GM12878 (cell line): ENCODE measurements at regions not wholly inside any gene's neighbourhood (a gene's known extent, or its start where the extent isn't known, plus 50 kb on each side); places are given as distances from the start of the nearest gene placed in this dataset.
"Not testable (repeated sequence)": the region's sequence is repeated elsewhere in the genome, so short reads cannot be mapped to it uniquely, and the experiment has no call there.

Experiments
- ATAC-seq: fragments of 200-7000 bp; cut with Tn5 transposase; 3 replicates; pipeline ENCODE4 v1.9.1; 2020; ENCODE audit warnings: mild to moderate bottlenecking, moderate library complexity
- BruUV-seq: library from RNA; stranded (reverse); fragments of 400-500 nt; replicated peaks from 2 replicates; lab custom pipeline; 2021; lab: Mats Ljungman, UMichigan
- CTCF ChIA-PET: fragments of 300-600 bp; sonication (Branson Sonifier 250); formaldehyde crosslinking; extraction: SDS; loops from one replicate; lab custom pipeline; 2021; ENCODE audit warnings: inconsistent platforms; lab: Yijun Ruan, JAX
- POLR2A ChIA-PET: fragments of 350-600 bp; formaldehyde crosslinking; extraction: SDS; loops from one replicate; lab custom pipeline; 2021; ENCODE audit warnings: inconsistent platforms; lab: Charles Lee
- RAD21 ChIA-PET: fragments of 300-600 bp; sonication (Branson Sonifier 250); formaldehyde crosslinking; loops from one replicate; lab custom pipeline; 2023; ENCODE audit warnings: antibody characterized with exemption; ENCODE audit not compliant: unreplicated experiment; lab: Charles Lee
- SMC1A ChIA-PET: fragments of 300-600 bp; sonication (Branson Sonifier 250); formaldehyde crosslinking; loops from one replicate; lab custom pipeline; 2023; ENCODE audit not compliant: unreplicated experiment, uncharacterized antibody; lab: Charles Lee
- DNase-seq: peaks from one replicate; pipeline ENCODE4 v3.0.0-alpha.2; 2011; ENCODE audit warnings: low read depth, low spot score
- FAIRE-seq: peaks from 3 replicates; lab custom pipeline; 2011; peaks lifted over from hg19 to GRCh38; lab: Jason Lieb, UNC
- H2AFZ ChIP-seq: 2 replicates; pipeline ENCODE4 v1.6.0; 2011; ENCODE audit warnings: low read depth, low read length, control low read depth; ENCODE audit not compliant: control insufficient read depth
- H3K27ac ChIP-seq: 2 replicates; pipeline ENCODE4 v1.5.1; 2011; ENCODE audit warnings: control low read depth; ENCODE audit not compliant: control insufficient read depth, insufficient read depth
- H3K27me3 ChIP-seq, 2 experiments: replicated peaks in 1 of 2; 2 replicates each; pipeline versions ENCODE4 v1.6.0 to v1.6.1; 2011; ENCODE audit warnings: low read length in 1 of 2; ENCODE audit not compliant: control insufficient read depth in 2 of 2, insufficient read depth in 2 of 2
- H3K36me3 ChIP-seq, 2 experiments: 2 replicates each; pipeline ENCODE4 v1.5.1; 2011; ENCODE audit warnings: low read length in 1 of 2; ENCODE audit not compliant: control insufficient read depth in 2 of 2, insufficient read depth in 2 of 2
- H3K4me1 ChIP-seq: 2 replicates; pipeline ENCODE4 v1.6.1; 2011; ENCODE audit warnings: mild to moderate bottlenecking, low read length, moderate library complexity, mixed read lengths; ENCODE audit not compliant: control insufficient read depth, insufficient read depth
- H3K4me2 ChIP-seq: 2 replicates; pipeline ENCODE4 v1.6.0; 2011; ENCODE audit warnings: control low read depth; ENCODE audit not compliant: control insufficient read depth, insufficient read depth
- H3K4me3 ChIP-seq: fragments of 200-600 bp; sonication (generic); 2 replicates; pipeline ENCODE4 v1.5.1; 2016
- H3K79me2 ChIP-seq: 2 replicates; pipeline ENCODE4 v1.6.0; 2011; ENCODE audit warnings: low read length; ENCODE audit not compliant: control insufficient read depth, insufficient read depth
- H3K9ac ChIP-seq: 2 replicates; pipeline ENCODE4 v1.8.0; 2011; ENCODE audit warnings: low read length, control low read depth, mixed read lengths; ENCODE audit not compliant: control insufficient read depth, insufficient read depth
- H3K9me3 ChIP-seq: replicated peaks from 3 replicates; pipeline ENCODE4 v1.5.1; 2011; ENCODE audit warnings: mild to moderate bottlenecking, low read length; ENCODE audit not compliant: control insufficient read depth, insufficient read depth
- H4K20me1 ChIP-seq: 2 replicates; pipeline ENCODE4 v1.6.0; 2011; ENCODE audit not compliant: control insufficient read depth, insufficient read depth
- WGBS: methylation state at CpG from one replicate; pipeline ENCODE4 v1.1.6; 2016; ENCODE audit warnings: low lambda C conversion rate; ENCODE audit not compliant: insufficient replicate concordance, insufficient coverage; ENCODE audit errors: missing lambda C conversion rate; 5-methylcytosine and 5-hydroxymethylcytosine counted together
- in situ Hi-C: fragments of 300-500 bp; cut with MboI; formaldehyde crosslinking; loops from 9 replicates; pipeline ENCODE4 v1.14.3; 2018; ENCODE audit warnings: mixed read lengths
- intact Hi-C: fragments of 100-400 bp; cut with micrococcal nuclease; formaldehyde crosslinking; loops from one replicate; pipeline ENCODE4 v1.14.2; 2022; ENCODE audit not compliant: unreplicated experiment

DNA sequence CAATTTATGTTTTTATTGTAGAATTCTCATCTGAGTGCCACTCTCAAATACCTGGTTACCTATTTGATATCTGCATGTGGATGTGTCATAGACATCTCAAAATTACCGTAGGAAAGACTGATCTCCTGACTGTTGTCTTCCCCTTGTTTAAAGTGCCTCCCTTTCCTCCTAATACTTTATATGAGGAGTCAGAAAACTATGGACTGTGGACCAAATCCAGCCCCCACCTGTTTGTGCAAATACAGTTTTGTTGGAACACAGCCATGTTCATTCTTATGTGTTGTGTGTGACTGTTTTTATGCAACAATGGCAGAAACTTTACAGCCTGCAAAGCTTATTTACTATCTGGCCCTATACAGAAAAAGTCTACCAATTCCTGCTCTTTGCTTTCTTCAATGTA is 150.6 kb downstream of the NBPF8 start:
- H3K27ac ChIP-seq, H3K4me3 ChIP-seq, ATAC-seq, H3K4me1 ChIP-seq, H2AFZ ChIP-seq, H4K20me1 ChIP-seq, H3K9me3 ChIP-seq, RAD21 ChIA-PET, H3K36me3 ChIP-seq, intact Hi-C loops, FAIRE-seq, POLR2A ChIA-PET, DNase-seq, H3K79me2 ChIP-seq, H3K9ac ChIP-seq, CTCF ChIA-PET, BruUV-seq, H3K4me2 ChIP-seq, SMC1A ChIA-PET, H3K27me3 ChIP-seq, in situ Hi-C loops: not testable (repeated sequence)
- WGBS: no CpG with 5 or more reads among the region's 1 CpG

DNA sequence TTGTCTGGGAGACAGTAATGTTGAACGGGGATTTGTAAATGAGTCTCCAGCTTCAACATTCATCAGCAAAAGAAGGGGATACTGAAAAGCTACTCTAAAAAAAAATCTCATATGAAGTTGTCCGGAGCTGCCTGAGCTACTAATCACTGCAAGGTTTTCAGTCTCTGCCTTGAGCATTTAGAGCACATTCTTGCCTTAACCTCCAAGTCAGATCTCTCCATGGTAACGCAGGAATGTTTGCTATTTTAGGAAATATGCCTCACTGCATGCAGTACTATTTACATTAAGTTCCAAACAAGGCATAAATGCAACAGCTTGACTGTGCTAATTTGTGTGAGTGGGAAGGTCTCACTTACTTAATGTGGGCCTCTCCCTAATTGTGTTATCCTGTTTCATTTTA is 152.8 kb downstream of the NBPF8 start:
- SMC1A ChIA-PET, BruUV-seq, H3K9me3 ChIP-seq, intact Hi-C loops, POLR2A ChIA-PET, in situ Hi-C loops, H3K9ac ChIP-seq, H4K20me1 ChIP-seq, RAD21 ChIA-PET, H2AFZ ChIP-seq, H3K4me1 ChIP-seq, H3K4me3 ChIP-seq, H3K27me3 ChIP-seq, H3K27ac ChIP-seq, H3K4me2 ChIP-seq, ATAC-seq, FAIRE-seq, DNase-seq, CTCF ChIA-PET, H3K36me3 ChIP-seq, H3K79me2 ChIP-seq: not testable (repeated sequence)
- no CpG with 5 or more reads among the region's 3 CpGs for WGBS

DNA sequence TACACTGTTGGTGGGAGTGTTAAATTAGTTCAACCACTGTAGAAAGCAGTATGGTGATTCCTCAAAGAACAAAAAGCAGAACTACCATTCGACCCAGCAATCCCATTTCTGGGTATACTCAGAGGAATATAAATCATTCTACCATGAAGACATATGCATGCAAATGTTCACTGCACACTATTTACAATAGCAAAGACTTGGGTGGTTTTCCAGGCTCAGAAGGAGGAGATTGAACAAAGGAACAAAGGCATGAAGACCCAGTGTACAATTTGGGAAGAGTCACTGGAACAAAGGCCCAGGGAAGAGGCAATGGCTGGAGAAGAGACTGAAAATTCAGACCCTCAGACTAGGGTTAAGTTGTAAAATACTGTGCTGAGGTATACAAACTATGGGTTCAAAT is 148.5 kb upstream of the NBPF26 start:
- POLR2A ChIA-PET, ATAC-seq, H2AFZ ChIP-seq, H3K4me3 ChIP-seq, H3K36me3 ChIP-seq, H3K9me3 ChIP-seq, H3K4me2 ChIP-seq, H3K27me3 ChIP-seq, BruUV-seq, RAD21 ChIA-PET, intact Hi-C loops, CTCF ChIA-PET, H3K79me2 ChIP-seq, H3K27ac ChIP-seq, FAIRE-seq, in situ Hi-C loops, H4K20me1 ChIP-seq, DNase-seq, SMC1A ChIA-PET, H3K4me1 ChIP-seq, H3K9ac ChIP-seq: not testable (repeated sequence)
- no CpG with 5 or more reads among the region's 1 CpG for WGBS

DNA sequence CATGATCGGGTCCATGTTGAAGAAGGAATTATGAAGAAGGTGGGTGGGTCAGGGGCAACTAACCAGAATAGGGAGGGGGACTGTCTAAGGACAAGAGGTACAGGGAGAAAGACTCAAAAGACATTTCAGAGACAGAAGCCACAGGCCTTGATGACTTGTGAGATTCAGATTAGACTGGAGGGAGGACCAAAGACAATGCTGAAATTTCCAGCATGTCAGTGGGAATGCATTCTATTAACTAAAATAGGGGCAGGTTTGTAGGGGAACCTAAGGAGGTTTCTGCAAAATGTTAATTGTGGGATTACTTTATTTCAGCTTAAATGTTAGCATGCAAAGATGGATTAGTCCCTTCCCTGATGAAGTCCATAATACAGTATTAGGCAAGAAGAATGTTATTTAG is 141.6 kb upstream of the NBPF26 start:
- CTCF ChIA-PET, SMC1A ChIA-PET, H4K20me1 ChIP-seq, DNase-seq, BruUV-seq, H3K4me1 ChIP-seq, RAD21 ChIA-PET, ATAC-seq, H3K36me3 ChIP-seq, FAIRE-seq, H3K4me3 ChIP-seq, H3K9me3 ChIP-seq, H3K27me3 ChIP-seq, H3K9ac ChIP-seq, intact Hi-C loops, H3K4me2 ChIP-seq, POLR2A ChIA-PET, H3K79me2 ChIP-seq, H2AFZ ChIP-seq, H3K27ac ChIP-seq, in situ Hi-C loops: not testable (repeated sequence)
- no CpG with 5 or more reads among the region's 1 CpG for WGBS
